Choroid plexus epithelial cell (primary cell): ENCODE measurements at regions not wholly inside any gene's neighbourhood (a gene's known extent, or its start where the extent isn't known, plus 50 kb on each side); places are given as distances from the start of the nearest gene placed in this dataset.

Source experiments
- DNase-seq: peaks from one replicate; pipeline ENCODE4 v3.0.0-alpha.2; 2010; ENCODE audit warnings: low read depth
- H3K4me3 ChIP-seq: 2 replicates; pipeline ENCODE4 v1.5.1; 2011; ENCODE audit warnings: low read depth, mild to moderate bottlenecking, control low read depth, low read length, moderate library complexity
- CTCF ChIP-seq: conservative IDR thresholded peaks from 2 replicates; pipeline ENCODE4 v1.5.1; 2011; ENCODE audit warnings: low read depth, mild to moderate bottlenecking, control low read depth, inconsistent platforms, low read length, moderate library complexity

GRCh38 chr2:236698016-236698627 lies 128.5 kb downstream of the ACKR3 start:
- DNase-seq = no peak
- no peak overlapping the region for H3K4me3 ChIP-seq
- TF ChIP-seq CTCF = no peak

DNA sequence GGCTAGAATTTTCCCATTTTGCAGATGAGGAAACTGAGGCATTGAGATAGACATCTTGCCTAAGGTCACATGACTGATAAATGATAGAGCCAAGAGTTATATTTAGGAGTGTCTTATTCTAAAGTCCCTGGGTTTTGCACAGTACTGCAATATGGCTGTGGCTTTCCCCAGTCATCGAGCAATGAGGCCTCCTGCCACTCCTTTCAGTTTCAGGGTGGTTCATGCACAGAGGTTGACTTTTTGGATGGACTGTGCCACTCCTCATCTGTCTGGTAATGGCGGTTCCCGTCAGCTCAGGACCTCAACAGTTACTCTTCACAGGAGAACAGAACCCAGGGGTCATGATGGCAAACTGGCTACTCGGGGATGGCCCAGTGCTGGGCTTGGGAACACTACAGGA lies 131.1 kb downstream of the ACKR3 start:
- no peak overlapping the region for H3K4me3 ChIP-seq
- no peak for DNase-seq
- no peak for TF ChIP-seq CTCF

- TF ChIP-seq CTCF = no peak
- H3K4me3 ChIP-seq = no peak overlapping the region
- DNase-seq = no peak
Observed at GRCh38 chr2:236702657-236703372, 133.2 kb downstream of the ACKR3 start.

DNA sequence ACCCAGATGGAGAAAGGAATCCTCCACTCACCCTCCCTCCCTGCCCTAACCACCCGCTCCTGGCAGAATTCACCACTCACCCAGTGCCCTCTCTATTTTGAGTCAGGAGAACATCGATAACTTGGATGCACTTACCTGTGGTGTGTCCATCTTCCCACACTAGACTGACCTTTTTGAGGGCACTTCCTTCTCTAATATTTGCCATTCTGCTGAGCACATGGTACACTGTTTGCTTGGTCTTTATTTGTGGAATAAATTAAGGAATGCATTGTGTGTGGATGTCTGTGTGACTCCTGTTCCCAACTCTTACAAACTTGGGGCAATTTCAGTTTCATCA lies 133.7 kb downstream of the ACKR3 start:
- DNase-seq = no peak
- no peak for TF ChIP-seq CTCF
- H3K4me3 ChIP-seq = no peak overlapping the region

DNA sequence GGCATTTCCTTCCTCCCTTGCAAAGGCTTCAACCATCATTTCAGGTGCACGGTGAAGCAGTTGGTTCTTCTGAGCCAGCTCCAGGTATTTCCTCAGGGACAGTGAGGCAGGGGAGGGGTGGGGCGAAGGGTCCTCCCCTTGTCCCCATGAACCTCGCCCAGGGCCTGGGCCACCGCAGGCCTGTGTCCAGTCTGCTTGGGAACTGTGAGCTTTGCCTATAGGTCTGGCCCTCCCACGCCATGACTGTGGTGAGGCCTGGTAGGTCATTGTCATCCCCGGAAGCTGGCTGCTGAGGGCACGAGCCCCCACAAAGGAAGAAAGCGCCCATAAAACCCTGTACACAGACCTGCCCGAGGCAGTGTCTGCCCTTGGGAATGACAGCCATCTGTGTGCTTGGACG lies 134.3 kb downstream of the ACKR3 start:
- DNase-seq = no peak
- no peak for TF ChIP-seq CTCF
- no peak overlapping the region for H3K4me3 ChIP-seq

DNA sequence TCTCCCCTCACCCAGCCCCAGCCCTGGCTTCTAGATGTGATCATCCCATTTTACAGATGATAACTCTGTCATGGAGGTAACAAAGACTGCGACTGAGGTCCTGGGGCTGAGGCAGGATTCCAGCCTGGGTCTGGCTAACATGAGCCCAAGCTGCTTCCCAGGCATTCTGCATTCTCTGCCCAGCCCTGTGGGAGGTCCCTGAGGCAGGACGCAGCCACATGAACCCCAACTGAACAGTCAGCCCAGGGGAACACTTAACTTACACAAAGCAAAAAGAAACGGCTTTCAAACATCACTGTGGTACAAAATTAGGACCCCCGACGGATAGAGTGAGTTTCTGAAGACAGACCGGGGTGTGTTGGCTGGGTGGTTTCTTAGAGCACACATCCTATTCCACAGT lies 135.3 kb downstream of the ACKR3 start:
- no peak for DNase-seq
- no peak for TF ChIP-seq CTCF
- H3K4me3 ChIP-seq = no peak overlapping the region
